A673 (cell line): ENCODE measurements at regions not wholly inside any gene's neighbourhood (a gene's known extent, or its start where the extent isn't known, plus 50 kb on each side); places are given as distances from the start of the nearest gene placed in this dataset.
A peak's percentile ranks its signal among the peaks of the same experiment; 100 is the strongest.

Source experiments
- BruUV-seq: library from RNA; stranded (reverse); fragments of 400-500 nt; replicated peaks from 2 replicates; lab custom pipeline; 2021; lab: Mats Ljungman, UMichigan
- CTCF ChIA-PET: fragments of 300-600 bp; sonication (Branson Sonifier 250); formaldehyde crosslinking; loops from one replicate; lab custom pipeline; 2022; ENCODE audit warnings: antibody characterized with exemption; lab: Charles Lee
- POLR2A ChIA-PET: fragments of 300-600 bp; sonication (Branson Sonifier 250); formaldehyde crosslinking; loops from one replicate; lab custom pipeline; 2022; ENCODE audit warnings: antibody characterized with exemption; ENCODE audit not compliant: low non-redundant PET; lab: Charles Lee
- DNase-seq: peaks from one replicate; pipeline ENCODE4 v3.0.0-alpha.2; 2015; ENCODE audit warnings: low spot score
- H3K27ac ChIP-seq: fragments of 200-600 bp; sonication (generic); 2 replicates; pipeline ENCODE4 v1.5.1; 2016; ENCODE audit warnings: mixed run types, low read depth, mild to moderate bottlenecking, mixed read lengths, antibody characterized with exemption, low read length; ENCODE audit not compliant: poor library complexity, severe bottlenecking
- H3K27me3 ChIP-seq: fragments of 200-600 bp; sonication (generic); replicated peaks from 2 replicates; pipeline ENCODE4 v1.6.1; 2017; ENCODE audit warnings: mixed run types, low read depth, mild to moderate bottlenecking, mixed read lengths, antibody characterized with exemption, low read length; ENCODE audit not compliant: insufficient read depth, poor library complexity
- H3K36me3 ChIP-seq: fragments of 200-600 bp; sonication (generic); 2 replicates; pipeline ENCODE4 v1.6.1; 2016; ENCODE audit warnings: mixed run types, mild to moderate bottlenecking, mixed read lengths, antibody characterized with exemption, low read length; ENCODE audit not compliant: insufficient read depth, poor library complexity, severe bottlenecking
- H3K4me1 ChIP-seq: fragments of 200-600 bp; sonication (generic); 2 replicates; pipeline ENCODE4 v1.6.1; 2017; ENCODE audit warnings: mixed run types, mild to moderate bottlenecking, mixed read lengths, antibody characterized with exemption, low read length; ENCODE audit not compliant: insufficient read depth, poor library complexity, severe bottlenecking
- H3K4me3 ChIP-seq: fragments of 200-600 bp; sonication (generic); 2 replicates; pipeline ENCODE4 v1.5.1; 2016; ENCODE audit warnings: low read depth, mixed run types, mild to moderate bottlenecking, mixed read lengths, low read length; ENCODE audit not compliant: poor library complexity, severe bottlenecking
- H3K9me3 ChIP-seq: fragments of 200-600 bp; sonication (generic); 2 replicates; pipeline ENCODE4 v1.6.1; 2016; ENCODE audit warnings: mixed run types, low read depth, mild to moderate bottlenecking, mixed read lengths, antibody characterized with exemption, low read length; ENCODE audit not compliant: poor library complexity, severe bottlenecking
- CTCF ChIP-seq: fragments of 300-800, 200-600 bp; sonication (generic); conservative IDR thresholded peaks from 2 replicates; pipeline ENCODE4 v1.5.1; 2017; ENCODE audit warnings: low read depth, mild to moderate bottlenecking, antibody characterized with exemption, low read length, moderate library complexity, mixed read lengths
- EZH2 ChIP-seq: fragments of 200-600 bp; sonication (generic); IDR thresholded peaks from 2 replicates; pipeline ENCODE4 v1.6.1; 2017; ENCODE audit warnings: borderline replicate concordance, low read depth, mild to moderate bottlenecking, mixed read lengths, antibody characterized with exemption, low read length; ENCODE audit not compliant: poor library complexity, severe bottlenecking
- intact Hi-C: fragments of 100-400 bp; cut with micrococcal nuclease; formaldehyde crosslinking; loops from one replicate; pipeline ENCODE4 v1.10.0; 2022; ENCODE audit not compliant: unreplicated experiment

GRCh38 chr1:5385096-5385799, 607.0 kb downstream of the NPHP4 start:
- Histone ChIP-seq H3K4me3 (no peak overlapping the region), H3K27ac (no peak overlapping the region), H3K27me3 (peaks cover 14% of the 10 kb centered on the region), H3K4me1 (no peaks in the 10 kb centered on the region), H3K9me3 (no peaks in the 10 kb centered on the region), H3K36me3 (no peaks in the 10 kb centered on the region)
- CTCF ChIA-PET: no interaction called here
- TF ChIP-seq EZH2 (no peak), CTCF (no peak)
- intact Hi-C loops: no loop called here
- BruUV-seq: no TSS peak
- POLR2A ChIA-PET: no interaction called here
- DNase-seq: no peak

DNA sequence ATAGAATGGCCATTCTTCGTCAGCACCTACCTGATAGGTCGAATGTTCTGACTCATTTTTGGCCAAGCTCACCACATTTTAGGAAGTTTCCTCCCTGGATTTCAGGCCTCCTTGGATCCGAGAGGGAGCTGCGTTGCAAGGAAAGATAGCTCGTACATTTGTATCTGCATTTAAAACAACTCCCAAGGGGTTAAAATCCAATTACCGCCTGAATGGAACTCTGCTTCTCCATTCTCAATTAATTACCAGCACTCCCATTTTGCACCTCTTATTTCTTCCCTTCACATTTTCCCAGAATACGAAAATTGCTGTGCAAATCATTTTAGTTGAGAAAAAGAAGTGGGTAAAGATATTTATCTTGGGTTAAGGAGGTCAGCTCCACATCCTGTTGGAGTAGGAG, 610.7 kb downstream of the NPHP4 start:
- TF ChIP-seq CTCF: no peak
- TF ChIP-seq EZH2: no peak
- intact Hi-C loops: no loop called here
- no peaks in the 10 kb centered on the region for H3K36me3 ChIP-seq
- no TSS peak for BruUV-seq
- peak; percentile 2 for DNase-seq
- H3K4me1 ChIP-seq: no peaks in the 10 kb centered on the region
- no peak overlapping the region for H3K27ac ChIP-seq
- CTCF ChIA-PET: no interaction called here
- POLR2A ChIA-PET: no interaction called here
- no peaks in the 10 kb centered on the region for H3K9me3 ChIP-seq
- no peaks in the 10 kb centered on the region for H3K27me3 ChIP-seq
- H3K4me3 ChIP-seq: no peak overlapping the region

DNA sequence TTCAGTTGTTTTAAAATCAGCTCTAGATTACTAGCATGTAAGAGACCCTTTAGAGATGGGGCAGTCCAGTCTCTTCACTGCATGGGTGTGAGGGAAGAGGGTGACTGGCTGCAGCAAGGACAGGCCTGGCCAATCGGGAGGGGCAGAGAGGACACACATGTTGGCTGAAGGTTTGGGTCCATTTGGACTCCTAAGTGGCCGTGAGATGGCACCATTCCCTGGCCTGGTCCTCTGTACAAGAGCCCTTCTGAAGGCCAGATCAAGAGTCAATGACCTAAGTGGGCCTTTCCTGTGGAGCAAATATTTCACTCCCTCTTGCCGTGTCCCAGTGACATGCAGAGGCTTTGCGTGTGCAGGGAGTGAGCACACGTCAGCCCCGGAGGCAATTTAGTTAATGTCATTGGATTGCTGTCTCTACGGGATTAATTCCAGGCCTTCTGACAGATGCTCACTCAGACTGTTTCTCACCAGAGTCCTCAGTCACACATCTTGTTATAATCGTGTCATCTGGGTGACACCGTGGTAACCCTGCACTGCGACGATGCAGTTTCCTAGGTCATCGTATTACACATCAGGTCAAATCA, 613.0 kb downstream of the NPHP4 start:
- H3K4me1 ChIP-seq: no peaks in the 10 kb centered on the region
- no peaks in the 10 kb centered on the region for H3K36me3 ChIP-seq
- no peak for TF ChIP-seq EZH2
- TF ChIP-seq CTCF: no peak
- ChIA-PET POLR2A (no interaction called here), CTCF (no interaction called here)
- intact Hi-C loops: no loop called here
- DNase-seq: no peak
- no TSS peak for BruUV-seq
- H3K27ac ChIP-seq: no peak overlapping the region
- no peaks in the 10 kb centered on the region for H3K27me3 ChIP-seq
- H3K9me3 ChIP-seq: no peaks in the 10 kb centered on the region
- H3K4me3 ChIP-seq: no peak overlapping the region
